AG20443 (cell line): ENCODE measurements at regions not wholly inside any gene's neighbourhood (a gene's known extent, or its start where the extent isn't known, plus 50 kb on each side); places are given as distances from the start of the nearest gene placed in this dataset.

Experiments used
- DNase-seq: peaks from one replicate; pipeline ENCODE4 v3.0.0; 2012; ENCODE audit warnings: low spot score, mixed read lengths

DNA sequence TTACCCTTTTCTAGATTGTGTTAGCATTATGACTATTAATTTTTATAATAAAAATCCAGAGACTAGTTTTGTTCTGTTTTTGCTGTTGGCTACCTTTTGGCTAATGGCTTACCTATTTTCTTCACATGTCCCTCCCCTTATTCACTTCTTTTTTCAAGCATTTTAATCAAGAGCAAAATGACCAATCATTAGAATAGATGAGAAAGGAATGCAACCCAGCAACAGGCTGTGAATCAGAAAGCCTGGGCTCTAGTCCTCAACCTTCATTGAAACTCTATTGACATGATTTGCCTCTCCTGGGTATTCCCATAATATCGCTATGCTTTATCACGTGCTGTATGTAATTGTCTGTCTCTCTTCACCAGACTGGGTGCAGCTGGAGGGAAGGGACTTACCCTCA is 370.1 kb downstream of the IRS1 start:
- no peak for DNase-seq

DNA sequence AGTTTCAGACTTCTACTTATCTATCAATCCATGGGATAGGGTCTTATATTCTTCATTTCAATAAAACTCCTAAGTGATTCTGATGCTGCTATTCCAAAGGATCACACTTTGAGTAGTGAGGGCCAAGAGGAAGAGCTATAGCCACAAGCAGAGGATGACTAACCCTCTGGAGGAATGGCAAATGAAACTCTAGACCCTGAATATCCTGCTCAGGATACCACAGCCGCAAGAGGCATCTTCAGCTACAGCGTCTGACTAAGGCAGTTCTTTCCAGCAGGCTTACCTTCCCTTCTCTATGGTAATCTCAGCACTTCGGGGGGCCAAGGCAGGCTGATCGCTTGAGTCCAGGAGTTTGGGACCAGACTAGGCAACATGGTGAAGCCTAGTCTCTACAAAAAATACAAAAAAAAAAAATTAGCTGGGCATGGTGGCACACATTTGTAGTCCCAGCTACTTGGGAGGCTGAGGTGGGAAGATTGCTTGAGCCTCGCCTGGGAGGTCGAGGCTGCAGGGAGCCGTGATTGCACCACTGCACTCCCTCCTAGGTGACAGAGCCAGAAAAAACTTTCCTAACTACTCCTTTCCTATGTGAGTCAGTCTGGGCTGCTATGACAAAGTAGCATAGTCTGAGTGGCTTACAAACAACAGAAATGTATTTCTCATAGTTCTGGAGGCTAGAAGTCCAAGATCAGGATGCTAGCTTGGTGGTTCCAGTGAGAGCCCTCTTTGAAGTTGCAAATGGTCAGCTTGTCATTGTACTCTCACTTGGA is 371.9 kb downstream of the IRS1 start:
- DNase-seq, result peak; percentile 75

DNA sequence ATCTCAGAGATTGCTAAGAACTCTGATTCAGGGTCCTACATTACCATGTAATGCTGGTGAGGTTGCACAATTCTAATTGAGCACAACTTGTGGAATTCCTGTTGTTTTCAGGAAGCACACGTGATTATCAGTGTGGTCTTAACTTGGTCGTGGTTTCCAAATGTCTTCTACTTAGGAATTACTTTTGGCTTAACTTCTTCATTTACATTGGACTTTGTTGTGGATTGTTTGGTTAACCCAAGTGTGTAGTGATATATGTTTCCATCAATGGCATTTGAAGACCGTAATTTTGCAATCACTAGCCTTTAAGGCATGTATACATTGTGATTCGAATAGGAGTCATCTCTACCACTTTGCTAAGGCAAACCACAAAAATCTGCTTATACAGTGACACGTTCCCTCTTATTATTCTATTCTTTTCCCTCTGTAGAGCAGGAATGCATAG is 373.3 kb downstream of the IRS1 start:
- peak; percentile 33 for DNase-seq

DNA sequence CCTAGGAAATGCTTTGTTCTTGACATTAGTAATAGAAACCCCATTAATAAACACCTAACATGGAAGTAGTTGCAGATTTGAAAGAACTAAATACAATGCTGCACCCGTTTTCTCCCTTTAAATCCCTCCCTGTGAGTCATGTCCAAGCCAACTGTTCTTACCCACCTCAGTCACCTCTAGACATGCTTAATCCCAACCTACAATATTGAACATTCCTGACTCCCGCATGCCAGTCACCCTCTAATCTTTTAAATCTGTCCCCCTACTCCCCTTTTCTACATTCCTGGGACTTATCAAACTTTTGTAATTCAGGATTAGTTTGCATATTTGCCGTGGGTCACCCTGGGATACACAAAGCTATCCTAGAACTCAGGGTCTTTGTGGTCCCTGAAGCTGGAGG is 374.6 kb downstream of the IRS1 start:
- no peak for DNase-seq

DNA sequence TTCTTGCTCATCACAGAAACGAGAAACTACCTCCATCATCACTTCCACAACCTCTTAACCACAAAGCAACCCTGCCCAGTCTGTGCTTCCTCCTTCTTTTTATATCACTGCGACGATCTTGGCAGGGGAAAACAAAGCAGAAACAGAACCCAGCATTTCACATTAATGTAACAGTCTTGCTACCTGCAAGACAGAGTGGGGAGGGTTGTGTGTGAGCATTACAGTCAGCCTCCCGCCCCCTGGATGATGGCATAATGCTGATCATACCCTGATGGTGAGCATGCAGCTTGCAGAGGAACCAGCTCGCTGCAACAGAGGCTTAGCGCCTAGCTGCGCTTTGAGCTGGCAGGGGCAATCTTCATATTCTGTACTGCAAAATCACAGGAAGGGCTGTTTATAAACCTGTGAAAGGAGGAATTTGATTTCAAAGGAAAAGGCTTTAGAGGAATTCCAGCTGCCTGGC is 376.1 kb downstream of the IRS1 start:
- DNase-seq, result no peak

DNA sequence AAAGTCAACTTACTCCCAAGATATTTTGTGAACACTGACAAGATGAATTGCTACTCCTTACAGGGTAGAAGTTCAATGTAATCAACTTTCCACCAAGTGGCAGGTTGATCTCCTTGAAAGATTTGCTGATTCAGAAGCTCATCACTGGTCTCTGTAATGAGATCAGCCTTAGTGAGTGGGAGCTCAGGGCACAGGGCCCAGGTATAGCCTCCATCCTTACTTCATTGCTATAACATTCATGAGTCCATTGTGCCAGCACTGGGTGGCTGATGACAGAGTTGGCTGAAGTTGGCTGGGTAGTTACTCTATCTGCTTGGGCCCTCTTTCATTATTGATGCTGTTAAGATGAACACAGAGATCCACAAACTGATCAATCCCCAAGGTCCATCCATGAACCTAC is 379.0 kb downstream of the IRS1 start:
- DNase-seq, result no peak

DNA sequence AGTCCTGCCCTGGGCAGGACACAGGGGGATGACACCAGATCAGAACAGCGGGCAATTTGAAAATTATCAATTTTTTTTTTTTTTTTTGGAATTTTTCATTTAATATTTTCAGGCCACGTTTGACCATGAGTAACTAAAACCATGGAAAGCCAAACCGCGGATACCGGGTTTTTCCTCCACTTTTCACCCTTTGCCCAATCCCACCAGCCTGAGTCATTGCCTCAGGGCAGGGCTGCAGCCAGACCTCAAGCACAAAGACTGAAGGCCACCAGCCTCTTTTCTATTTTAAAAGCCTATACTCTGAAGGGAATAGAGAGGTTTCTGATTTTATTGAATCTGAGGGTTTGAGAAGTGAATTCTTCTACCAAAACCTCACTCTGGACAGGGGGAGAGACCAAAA is 381.1 kb downstream of the IRS1 start:
- no peak for DNase-seq

DNA sequence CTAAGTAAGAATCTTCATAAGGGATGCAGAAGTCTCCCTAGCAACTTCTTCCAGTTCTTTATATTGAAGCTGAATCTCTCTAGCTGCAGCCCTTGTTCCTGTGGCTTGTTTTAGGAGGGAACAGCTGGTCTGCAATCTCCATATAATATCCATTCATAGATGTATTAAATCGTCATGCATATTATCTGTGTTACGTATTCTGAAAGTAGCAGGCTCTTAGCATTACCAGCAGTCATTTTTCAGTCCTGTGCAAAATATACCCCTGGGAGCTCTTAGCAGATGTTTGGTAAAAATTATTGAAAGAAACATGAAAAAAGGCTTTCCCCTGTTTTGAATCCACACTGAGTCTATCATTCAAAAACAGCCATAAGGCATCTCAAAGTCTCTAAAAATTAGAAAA is 385.3 kb downstream of the IRS1 start:
- DNase-seq, result no peak

DNA sequence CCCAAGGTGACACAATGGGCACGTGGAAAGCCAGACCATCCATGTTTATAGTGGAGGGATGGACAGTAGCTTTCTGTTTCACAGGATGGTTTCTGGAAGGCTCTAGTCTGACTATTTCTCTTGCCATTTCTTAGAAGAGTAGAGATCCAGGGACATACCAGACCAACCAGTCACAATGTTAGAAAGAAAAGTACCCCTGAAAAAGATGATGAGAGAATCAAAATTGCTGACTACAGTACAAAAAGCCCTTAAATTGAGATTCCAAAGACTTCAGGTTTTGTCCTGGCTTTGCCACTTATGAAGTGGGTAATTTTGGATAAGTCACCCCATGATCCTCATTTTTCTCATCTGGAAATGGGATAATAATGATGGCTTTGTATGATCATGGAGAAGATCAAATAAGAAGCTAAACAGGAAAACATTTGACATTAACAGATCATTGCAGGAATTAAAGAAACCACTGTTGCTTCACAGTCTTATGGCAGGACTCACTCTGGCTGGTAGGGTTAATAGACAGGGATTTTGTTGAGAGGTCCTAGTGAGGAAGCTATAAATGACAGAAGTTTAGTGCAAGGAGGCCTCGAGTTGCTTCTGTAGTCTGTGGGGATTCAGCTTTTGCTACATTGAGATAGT is 386.0 kb downstream of the IRS1 start:
- no peak for DNase-seq

DNA sequence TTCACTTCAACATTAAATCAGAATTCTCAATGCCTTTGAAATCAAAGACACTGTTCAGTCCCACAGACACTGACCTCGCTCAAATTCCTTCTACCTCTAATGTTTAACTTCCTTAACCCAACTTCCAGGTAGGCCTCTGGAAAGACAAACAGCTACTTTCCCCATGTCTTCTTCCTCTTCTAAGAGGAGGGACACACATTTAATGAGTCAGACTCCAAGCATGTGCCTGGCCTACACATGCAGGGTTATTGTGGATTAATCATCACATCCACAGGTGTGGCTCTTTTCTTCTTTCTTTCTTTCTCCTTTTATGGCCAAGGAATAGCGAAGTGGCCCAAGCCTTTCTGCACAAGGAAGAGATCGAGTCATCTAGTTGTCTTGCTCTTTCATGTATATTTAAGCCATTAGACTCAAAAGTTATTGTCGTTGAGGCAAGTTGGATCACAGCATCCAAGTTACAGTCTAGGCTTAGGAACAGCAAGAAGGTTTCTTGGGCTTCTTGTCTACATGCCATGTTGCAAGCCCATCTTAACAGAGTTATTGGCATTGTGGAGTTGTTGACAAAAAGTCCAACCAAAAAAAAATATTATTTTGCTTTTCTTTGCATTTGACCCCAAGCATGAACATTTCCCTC is 387.8 kb downstream of the IRS1 start:
- DNase-seq, result no peak

DNA sequence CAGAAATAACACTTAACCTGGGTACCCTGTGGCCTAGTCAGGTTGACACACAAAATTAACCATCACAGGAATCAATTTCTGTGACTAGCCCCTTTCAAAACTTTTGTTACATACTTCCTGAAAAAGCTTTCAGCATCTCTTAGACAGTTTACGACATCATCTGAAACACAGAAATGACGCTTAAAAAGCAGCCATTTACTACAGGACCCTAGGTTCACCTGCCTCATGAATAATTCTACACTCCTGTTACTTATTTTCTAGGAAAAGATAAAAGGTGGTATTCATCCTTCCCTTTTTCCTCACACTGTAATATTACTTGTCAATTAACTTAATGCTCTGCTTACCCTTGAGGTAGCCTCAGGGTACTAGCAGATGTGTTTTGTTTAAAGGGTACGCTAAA is 388.4 kb downstream of the IRS1 start:
- no peak for DNase-seq

DNA sequence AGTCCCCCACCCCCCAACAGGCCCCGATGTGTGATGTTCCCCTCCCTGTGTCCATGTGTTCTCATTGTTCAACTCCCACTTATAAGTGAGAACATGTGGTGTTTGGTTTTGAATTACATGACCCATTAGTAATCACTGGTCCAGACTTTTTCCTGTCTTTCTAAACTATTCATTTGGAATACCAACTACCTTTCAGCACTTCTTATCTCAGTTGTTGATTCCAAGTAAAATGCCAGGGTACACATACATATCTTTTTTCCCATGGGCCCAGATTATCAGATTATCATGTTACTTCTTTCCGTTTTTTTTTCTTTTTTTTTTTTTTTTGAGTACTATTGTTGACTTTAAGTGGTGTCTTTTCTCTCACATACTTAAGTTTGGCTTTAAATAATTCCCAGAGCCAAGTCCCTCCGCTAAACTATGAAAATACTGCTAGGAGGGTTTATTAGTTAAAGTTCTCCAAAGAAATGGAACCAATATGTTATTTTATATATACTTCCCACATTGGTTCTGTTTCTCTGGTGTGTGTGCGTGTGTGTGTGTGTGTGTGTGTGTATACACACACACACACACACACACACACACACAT is 389.3 kb downstream of the IRS1 start:
- DNase-seq, result no peak

DNA sequence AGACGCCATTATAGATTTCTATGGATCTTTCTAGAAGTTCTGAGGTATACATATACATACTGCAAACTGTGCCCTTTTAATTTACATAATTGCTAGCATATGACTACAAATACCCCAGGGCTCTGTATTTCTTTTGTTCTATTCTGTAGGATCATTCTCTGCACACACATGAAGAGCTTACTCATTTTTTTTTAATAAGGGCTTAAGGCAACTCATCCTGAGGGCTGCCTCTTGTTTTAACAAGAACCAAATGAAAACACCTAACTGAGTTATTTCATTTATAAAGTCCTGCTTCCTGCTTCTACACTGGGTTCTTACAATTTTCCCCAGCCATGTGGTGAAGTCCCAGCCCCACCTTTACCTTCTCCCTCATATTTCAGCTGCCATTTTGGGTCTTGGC is 390.5 kb downstream of the IRS1 start:
- DNase-seq, result no peak

DNA sequence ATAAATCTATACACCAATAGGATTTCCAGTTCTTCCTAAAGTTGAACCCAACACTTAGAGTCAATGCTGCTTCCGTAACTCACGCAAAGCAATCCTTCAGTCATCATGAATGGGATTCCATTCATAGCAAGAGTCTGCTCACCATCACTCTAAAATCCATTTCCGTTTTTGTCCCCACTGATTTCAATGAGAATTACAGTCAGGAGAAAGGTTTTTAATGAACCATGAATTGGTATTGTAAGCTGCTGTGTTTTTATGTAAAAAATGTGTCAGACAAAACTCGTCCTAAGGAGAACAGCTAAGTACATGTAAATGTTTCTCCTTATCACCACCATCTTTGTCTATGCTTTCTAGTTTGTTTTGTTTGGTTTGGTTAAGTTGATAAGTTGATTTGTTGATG is 391.5 kb downstream of the IRS1 start:
- no peak for DNase-seq

DNA sequence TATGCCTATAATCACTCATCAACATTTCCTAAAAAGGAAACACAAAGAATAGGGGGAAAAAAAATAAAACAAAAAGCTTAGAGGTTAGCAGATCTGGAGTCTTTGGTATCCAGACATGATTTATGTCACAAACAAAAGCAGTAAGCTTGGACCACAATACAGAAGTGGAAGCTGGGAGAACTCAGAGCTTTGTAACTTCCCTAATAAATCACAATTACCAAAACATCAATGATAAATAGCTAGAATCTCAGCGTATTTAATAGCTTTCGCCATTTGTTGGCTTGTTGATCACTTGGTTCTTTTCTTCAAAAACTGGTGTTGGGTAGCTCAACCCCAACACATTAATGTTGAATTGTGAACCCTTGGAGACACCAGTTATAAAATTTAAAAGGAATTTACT is 392.5 kb downstream of the IRS1 start:
- DNase-seq, result no peak

DNA sequence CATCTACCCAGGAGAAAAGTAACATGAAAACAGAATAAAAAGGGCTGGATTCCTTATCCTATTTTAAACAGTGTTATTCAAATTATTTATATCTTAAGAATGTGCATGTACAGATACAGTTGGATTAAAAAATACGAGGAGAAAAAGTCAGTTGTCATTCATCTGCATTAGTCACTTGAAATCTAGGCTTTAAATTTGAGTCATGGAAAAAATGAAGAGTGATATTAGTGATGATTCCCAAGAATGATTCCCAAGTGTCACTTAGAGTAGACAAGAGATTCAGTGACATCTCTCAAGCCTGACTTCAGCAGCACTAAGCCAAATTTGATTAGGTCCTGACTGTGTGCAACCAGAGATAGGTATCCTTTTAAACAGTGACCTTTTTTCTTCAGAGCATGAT is 394.2 kb downstream of the IRS1 start:
- DNase-seq, result no peak

DNA sequence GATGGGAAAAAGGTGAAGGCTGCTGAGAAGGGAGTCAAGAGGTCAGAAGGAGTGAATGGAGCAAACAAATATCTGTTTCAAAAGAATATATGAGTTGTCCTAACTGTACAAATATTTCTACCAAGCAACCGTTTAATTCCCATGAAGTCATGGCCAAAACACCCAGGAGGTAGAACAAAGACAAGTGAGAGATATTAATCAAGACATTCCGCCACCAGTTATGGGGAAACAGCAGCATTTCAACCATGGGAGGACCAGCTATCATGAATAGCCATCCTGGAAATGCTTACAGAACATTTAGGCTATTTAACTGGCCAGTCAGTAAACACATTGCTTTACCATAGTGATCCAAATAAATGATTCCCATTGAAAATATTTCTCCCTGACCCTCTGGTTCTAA is 396.3 kb downstream of the IRS1 start:
- DNase-seq, result no peak

DNA sequence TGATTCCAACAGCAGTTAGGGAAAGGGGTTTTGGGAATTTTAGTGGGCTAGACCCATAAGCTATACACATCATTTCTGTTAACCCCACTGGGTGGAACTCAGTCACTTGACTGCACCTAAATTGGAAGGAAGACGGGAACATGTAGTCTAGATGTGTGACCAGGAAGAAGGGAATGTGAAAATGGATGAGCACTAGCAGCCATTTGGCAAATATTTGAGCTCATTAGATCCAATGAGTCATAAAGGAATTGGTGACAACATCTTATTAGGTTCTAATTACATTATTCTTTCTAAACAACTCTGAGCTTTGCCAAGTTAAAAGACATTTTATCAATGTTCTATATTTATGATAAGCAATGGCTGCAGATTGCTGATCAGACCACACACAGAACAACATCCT is 400.6 kb downstream of the IRS1 start:
- no peak for DNase-seq

DNA sequence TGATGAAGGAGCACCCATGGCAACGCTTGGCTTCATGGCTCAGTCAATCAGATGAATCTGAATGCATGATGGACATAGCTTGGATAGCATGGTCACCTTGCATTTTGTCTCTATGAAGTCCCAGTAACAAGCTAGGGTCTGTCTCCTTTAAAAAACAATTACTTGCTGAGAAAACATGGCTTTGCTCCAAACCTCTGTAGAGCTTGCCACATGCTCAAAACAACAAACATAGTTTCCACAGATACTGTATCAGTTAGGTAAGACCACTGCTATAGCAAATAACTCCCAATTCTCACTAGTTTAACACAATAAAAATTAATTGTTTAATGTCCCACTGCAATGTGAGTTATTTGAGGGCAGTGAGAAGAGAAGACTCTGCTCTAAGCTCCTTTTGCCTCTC is 401.0 kb downstream of the IRS1 start:
- DNase-seq, result peak; percentile 23

DNA sequence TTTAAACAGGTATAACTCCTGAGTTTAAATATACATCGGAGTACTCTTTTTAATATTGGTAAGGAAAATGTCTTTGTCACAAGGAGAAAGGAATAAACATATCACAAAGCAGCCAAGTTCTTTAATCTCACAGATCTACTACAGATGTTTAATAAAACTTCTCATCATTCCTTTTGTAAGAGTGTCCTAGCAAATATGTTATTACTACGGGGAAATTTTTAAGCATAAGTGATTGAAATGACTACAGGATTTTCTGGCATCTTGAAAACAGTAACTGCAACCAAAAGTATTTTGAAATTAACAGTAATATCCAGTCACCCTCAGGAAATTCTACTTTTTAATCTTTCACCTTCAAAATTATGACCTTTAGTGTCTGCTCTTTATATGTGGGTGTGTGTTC is 403.1 kb downstream of the IRS1 start:
- DNase-seq, result no peak

DNA sequence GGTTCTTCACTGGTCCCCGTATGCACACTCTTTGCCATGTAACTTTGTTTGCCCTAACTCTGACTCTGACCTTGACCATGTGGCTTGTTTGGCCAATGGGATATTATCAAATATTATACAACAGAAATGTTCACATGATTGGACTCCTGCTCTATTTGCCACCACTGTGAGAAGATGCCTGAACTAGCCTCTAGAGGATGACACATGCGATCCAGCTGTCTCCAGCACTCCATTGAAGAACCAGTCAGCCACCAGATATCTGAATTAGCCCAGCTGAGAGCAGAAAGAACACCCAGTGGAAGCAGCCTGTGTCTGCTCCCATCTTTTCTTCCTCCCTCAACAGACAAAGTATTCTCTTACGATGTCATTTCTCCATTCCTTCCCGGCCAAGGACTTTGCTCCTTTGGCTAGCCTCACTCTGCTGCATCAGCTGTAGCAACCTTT is 412.1 kb downstream of the IRS1 start:
- DNase-seq, result no peak

DNA sequence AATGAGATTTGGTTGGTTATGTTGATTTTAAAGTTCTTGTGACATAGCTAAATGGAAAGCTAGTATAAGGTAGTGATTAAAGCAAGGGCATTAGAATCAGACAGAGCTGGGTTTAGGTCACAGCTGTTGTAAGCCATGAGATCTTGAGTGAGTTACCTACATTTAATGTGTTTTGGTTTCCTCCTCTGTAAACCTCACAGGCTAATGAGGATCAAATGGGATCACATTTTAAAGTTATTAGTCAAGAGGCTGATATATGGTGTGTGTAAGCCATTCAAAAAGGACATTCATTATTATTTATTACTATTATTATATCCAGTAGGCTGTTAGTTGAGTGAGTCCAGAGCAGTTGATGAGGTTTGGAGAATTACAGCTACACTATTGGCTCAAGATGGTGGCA is 416.2 kb downstream of the IRS1 start:
- no peak for DNase-seq

DNA sequence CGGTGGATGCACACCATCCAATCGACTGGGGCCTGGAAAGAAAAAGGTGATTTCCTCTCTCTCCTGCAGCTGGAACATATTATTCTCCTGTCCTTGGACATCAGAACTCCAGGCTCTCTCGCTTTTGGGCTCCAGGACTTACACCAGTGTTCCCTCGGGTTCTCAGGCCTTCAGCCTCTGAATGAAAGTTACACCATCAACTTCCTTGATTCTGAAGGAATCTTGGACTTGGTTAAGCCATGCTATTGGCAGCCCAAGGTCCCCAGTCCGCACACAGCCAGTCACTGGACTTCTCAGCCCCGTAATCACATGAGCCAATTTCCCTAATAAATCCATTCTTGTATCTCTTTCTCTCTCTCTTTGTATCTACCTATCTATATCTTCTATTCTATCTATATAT is 418.9 kb downstream of the IRS1 start:
- DNase-seq, result no peak
